HG02973 (cell line): ENCODE measurements at regions not wholly inside any gene's neighbourhood (a gene's known extent, or its start where the extent isn't known, plus 50 kb on each side); places are given as distances from the start of the nearest gene placed in this dataset.

ENCODE experiments used
- ATAC-seq: cut with Tn5 transposase; IDR thresholded peaks from one replicate; pipeline ENCODE4 v1.9.1; 2021; ENCODE audit warnings: moderate library complexity; ENCODE audit not compliant: unreplicated experiment

GRCh38 chr10:4067931-4068561, 283.0 kb upstream of the KLF6 start:
- ATAC-seq, result peak; percentile 10

DNA sequence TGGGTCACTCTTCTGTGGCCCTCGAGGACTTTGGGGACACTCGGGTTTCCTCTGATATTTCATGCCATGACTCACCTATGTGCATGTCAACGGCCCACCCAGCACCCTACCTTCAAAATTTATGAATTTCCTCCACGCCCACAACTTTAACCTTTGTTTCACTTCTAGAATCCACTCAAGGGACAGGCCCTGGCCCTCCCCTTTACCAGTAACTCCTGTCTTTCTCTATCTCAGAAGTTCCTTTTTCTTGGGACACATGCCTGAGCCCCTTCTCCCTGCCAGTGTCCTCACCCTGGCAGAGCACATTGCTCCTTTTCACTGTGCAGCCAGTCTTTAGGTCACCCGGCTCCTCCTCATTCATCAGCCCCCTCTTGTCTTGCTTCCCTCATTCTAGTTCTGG, 282.5 kb upstream of the KLF6 start:
- peak; percentile 77 for ATAC-seq

DNA sequence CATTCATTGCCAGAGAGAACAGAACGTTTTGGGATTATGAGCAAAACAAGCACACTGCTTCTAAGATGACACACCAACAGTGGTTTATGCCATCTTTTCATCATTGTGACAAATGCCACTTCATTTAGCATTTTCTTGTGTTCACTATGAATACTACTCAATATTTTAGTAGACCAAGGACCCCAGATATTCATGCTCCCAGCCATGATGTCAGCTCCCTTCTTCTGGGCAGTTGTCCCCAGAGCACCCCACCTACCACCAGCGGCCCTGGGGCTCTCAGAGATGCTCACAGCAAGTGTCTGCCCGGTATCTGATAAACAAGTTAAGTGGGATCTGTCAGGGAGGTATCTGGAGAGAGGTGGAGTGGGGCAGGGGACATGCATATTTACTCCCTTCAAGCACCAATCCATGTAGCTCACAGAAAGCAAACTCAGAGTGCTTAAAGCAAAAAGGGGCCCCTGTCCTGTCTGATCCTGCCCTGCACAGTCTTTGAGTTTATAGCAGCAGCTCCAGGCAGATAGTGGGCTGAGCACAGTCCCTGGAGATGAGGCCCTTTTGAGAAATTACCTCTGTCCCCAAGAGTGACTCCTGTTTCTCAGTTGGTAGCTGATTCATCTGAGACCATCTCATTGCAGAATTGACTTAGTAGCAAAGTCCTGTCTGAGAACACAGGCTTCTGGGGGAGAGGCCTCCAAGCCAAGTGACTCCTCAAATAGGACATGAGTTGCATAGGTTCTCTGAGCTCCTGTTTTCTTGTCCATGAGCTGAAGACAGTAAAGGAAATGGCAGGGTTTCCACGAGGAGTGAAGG, 281.8 kb upstream of the KLF6 start:
- ATAC-seq, result peak; percentile 51

GRCh38 chr10:4064489-4064888, 279.5 kb upstream of the KLF6 start:
- ATAC-seq, result no peak

DNA sequence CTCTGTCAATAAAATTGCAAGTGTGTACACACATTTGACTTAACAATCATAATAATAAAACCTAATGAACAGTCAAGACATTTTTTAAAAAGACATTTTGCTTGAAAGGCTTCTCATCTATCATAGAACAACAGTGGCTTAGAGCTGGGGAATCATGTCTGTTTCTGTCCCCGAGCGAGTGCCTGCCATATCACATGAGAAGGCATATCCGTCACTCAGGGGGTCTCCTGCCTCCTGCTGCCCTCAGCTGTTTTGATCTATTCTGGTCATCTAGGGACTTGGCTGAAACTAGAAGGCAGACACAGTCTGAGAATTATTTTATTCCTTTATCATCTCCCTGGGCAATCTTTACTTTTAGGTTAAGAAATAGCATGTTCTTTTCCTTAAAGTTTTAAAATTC, 278.7 kb upstream of the KLF6 start:
- no peak for ATAC-seq

DNA sequence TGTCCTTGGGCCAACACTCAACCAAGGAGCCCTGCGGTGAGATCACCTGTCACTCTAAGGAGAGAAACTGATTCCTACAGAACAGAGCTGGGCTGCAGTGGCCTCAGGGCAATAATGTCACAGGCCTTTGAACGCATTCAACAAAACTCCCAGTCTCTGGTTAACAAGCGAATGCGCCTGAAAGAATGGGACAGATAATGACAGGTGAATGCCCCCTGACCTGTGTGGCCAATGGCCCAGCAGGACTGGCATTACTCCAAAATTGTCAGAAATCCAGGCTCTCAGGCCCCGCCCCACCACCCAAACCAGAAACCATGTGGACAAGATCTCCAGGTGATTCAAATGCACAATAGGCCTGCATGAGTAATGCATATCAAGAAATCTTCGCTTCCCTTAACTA, 277.7 kb upstream of the KLF6 start:
- no peak for ATAC-seq

DNA sequence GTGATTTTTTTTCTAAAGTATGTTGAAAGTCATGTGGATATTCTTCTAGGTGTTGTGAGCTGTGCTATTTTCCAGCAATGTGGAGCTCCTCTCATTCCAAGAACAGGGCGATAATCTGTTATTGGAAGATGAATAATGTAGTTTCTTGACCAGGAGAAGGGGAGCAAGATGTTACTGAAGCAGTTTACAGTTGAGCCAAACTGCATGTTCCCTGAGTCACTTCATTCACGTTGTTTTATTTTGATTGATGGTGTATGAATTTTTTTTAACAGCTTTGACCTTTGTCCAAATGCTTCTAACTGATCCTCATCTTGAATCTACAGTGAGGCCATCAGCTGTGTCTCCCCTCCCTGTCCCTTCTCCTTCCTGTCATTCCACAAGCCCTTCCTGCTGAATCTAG, 277.1 kb upstream of the KLF6 start:
- ATAC-seq, result no peak

GRCh38 chr10:4061441-4061951, 276.5 kb upstream of the KLF6 start:
- no peak for ATAC-seq

GRCh38 chr10:4059471-4060138, 274.6 kb upstream of the KLF6 start:
- no peak for ATAC-seq

DNA sequence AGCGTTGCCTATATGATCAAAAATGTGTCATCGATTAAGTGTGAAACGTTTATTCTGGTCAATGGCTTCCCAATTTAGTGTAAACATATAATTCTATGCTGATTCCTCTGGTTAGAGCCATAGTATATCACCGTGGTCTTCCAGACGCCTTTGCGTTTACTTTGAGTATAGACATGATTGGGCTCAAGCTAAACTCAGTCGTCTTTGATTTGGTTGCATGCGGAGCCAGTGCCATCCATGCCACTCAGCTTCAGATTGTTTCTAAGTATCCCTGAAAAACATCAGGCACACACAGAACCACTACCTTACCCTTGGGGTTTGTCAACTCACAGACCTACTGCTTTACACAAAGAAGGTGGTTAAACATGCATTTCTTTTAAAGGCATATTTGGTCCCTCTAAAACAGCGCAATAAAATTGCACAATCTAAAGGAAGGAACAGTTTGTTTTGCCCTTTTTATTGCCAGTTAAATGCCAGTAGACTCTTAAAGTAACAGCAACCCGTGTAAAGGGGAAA, 273.6 kb upstream of the KLF6 start:
- no peak for ATAC-seq

- ATAC-seq, result no peak
These were observed 272.9 kb upstream of the KLF6 start for GRCh38 chr10:4057725-4058513.

DNA sequence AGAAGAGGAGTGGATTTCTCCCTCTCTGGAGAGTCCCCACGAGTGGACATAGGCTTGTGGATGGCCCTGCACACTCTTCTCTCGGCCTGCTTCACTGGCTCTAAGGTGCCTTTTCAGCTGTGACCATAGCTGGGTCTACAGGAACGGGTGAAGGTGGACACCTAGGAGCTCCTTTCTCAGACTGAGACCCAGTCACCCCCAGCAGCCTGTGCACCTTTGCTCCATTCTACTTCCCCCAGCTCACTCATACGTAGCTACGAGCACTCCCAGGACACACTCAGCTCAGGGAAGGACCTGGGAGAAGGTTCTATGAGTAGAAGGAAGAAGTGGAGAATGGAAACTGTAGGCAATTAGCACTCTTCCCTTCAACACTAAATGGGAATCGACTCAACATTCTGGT, 272.0 kb upstream of the KLF6 start:
- ATAC-seq, result no peak

- ATAC-seq, result no peak
These were observed 269.8 kb upstream of the KLF6 start for GRCh38 chr10:4054656-4055435.

DNA sequence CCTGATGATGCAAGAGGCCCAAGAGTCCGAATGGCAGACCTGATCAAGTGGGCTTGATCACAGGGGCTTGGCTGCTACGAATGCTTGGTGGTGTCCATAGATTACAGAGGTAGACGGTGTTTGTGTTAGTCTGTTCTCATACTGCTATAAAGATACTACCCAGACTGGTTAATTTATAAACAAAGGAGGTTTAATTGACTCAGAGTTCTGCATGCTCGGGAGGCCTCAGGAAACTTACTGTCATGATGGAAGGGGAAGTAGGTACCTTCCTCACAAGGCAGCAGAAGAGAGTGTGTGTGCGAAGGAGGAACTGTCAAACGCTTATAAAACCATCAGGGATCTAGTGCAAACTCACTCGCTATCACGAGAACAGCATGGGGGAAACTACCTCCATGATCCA, 268.9 kb upstream of the KLF6 start:
- ATAC-seq, result no peak

DNA sequence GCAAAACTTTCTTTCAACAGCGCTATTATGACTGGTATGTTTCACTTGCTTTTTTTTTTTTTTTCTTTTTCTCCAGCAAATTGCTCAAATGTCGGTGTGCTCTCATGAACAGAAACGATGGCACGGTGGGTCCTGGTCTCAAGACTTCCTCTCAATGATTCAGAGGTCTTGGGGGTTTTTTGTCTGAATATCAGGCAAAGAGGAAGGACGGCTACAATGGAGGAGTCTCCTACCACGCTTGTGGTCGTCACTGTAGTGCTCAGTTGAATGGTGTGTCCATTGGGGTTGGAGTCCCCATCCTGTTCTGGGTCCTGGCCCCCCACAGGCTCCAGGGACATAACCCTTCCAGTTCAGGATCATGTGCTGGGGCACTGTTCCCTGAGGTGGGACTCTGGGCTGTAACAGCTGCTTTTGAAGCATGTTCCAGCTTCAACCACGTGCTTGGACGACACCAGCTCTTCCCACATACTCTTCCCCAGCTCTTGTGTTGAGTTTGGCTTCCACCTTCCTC, 266.7 kb upstream of the KLF6 start:
- ATAC-seq, result no peak

DNA sequence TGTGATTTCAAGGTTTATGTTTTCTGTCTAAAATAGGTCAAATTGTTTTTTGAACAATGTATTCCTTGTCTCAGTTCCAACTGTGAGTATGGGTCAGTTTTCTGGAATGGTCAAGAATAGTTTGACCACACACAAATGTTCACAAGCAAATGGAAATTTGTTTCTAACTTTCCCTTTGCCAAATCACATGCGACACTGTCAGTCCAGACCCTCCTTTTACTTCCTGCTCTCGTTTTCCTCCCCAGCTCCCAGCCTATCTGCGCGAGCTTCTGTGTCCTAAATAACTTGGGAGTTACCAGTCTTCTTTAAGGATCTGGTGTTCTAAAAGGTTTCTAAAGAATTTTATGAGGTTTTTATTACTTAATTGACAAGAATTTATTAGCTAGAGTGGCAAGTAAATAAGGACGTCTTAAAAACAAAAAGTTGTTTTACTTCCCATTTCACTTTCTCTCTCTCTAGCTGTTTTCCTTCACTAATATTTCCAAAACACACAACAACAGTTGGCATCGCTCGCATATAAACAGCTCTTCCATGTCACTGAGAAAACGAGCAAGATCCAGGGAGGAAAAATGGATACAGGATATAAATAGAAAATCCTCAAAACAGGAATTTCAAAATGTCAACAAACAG, 266.1 kb upstream of the KLF6 start:
- ATAC-seq, result no peak

- ATAC-seq, result no peak
These were observed 265.1 kb upstream of the KLF6 start for GRCh38 chr10:4050061-4050460.

DNA sequence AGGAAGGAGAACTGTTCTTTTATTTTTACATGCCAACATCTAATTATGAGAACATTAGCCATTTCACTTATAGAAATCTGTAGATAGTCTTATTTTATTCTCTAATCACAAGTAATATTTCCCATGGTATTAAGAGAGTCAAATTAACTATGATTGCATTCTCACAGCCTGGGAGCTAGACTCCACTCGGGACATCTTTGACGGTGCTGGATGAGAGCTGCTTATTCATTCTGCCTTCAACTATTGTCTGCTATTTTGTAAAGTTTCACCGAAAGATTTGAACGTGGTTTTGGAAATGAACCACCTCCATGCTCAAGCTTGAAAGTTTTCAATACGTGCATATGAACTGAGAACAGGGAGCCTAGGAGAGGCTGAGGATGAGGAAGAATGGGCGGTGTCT, 264.3 kb upstream of the KLF6 start:
- ATAC-seq, result no peak

DNA sequence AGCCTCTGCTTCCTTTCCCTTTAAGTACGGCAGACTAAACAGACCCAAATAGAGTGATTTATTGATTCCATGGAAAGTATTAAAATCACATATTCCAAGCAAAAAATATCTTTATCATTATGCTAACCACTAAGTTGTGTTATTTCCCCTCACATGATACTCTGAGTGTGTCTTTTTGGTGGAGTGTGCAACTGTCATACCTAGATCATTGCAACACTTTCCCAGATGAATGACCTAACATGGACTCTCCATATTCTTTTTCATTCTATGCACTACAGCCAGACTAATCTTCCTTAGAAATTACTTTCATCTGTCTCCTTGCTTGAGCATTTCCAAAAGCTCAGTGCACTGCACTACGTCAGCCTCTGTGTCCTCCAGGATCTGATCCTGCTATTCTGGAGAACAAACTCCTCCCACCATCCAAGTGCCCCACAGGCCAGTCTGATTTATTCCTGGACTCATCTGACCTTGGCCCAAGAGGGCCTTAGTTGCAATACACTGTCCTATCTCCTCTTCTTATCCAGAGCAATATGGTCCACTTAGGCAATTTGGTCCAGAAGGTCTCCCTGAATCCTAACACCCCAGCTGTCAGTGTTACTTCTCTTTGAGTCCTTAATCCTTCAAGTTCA, 263.3 kb upstream of the KLF6 start:
- ATAC-seq, result no peak
